SK-N-SH treated with all-trans-retinoic acid at 6 μM for 48 hours (cell line): ENCODE measurements at regions not wholly inside any gene's neighbourhood (a gene's known extent, or its start where the extent isn't known, plus 50 kb on each side); places are given as distances from the start of the nearest gene placed in this dataset.

Experiments used
- CSDC2 ChIP-seq: fragments of 250-450 bp; sonication (Bioruptor Pico); IDR thresholded peaks from 2 replicates; pipeline ENCODE4 v1.5.0; 2020; ENCODE audit warnings: mild to moderate bottlenecking, moderate library complexity
- ESRRG ChIP-seq: fragments of 250-450 bp; sonication (Bioruptor Pico); IDR thresholded peaks from 2 replicates; pipeline ENCODE4 v1.6.1; 2021; ENCODE audit warnings: mild to moderate bottlenecking
- GLIS3 ChIP-seq: fragments of 250-450 bp; sonication (Bioruptor Pico); IDR thresholded peaks from 2 replicates; pipeline ENCODE4 v1.5.0; 2020; ENCODE audit warnings: mild to moderate bottlenecking, moderate library complexity
- ISL1 ChIP-seq: fragments of 250-450 bp; sonication (Bioruptor Pico); IDR thresholded peaks from 2 replicates; pipeline ENCODE4 v2.1.2; 2022; ENCODE audit warnings: mild to moderate bottlenecking, moderate library complexity
- RARB ChIP-seq: fragments of 250-450 bp; sonication (Bioruptor Pico); IDR thresholded peaks from 2 replicates; pipeline ENCODE4 v1.8.0; 2021; ENCODE audit warnings: mild to moderate bottlenecking, moderate library complexity
- TOX ChIP-seq: fragments of 250-450 bp; sonication (Bioruptor Pico); IDR thresholded peaks from 2 replicates; pipeline ENCODE4 v1.8.0; 2021; ENCODE audit warnings: mild to moderate bottlenecking, moderate library complexity, borderline replicate concordance
- ZC3H10 ChIP-seq: fragments of 250-450 bp; sonication (Bioruptor Pico); IDR thresholded peaks from 2 replicates; pipeline ENCODE4 v1.5.1; 2021; ENCODE audit warnings: mild to moderate bottlenecking, moderate library complexity
- ZFP3 ChIP-seq: fragments of 250-450 bp; sonication (Bioruptor Pico); IDR thresholded peaks from 2 replicates; pipeline ENCODE4 v1.5.0; 2020; ENCODE audit warnings: mild to moderate bottlenecking, moderate library complexity
- ZFP30 ChIP-seq: fragments of 450-650 bp; formaldehyde crosslinking; IDR thresholded peaks from 2 replicates; pipeline ENCODE4 v1.5.0; 2022; ENCODE audit warnings: mild to moderate bottlenecking, moderate library complexity
- ZNF565 ChIP-seq: fragments of 450-650 bp; formaldehyde crosslinking; conservative IDR thresholded peaks from 2 replicates; pipeline ENCODE4 v1.5.0; 2020; ENCODE audit warnings: low read depth, mild to moderate bottlenecking, moderate library complexity
- ZNF70 ChIP-seq: fragments of 450-650 bp; formaldehyde crosslinking; IDR thresholded peaks from 2 replicates; pipeline ENCODE4 v1.5.0; 2020; ENCODE audit warnings: mild to moderate bottlenecking, moderate library complexity
- TF ChIP-seq, protein P1 (sequence below): fragments of 250-450 bp; sonication (Bioruptor Pico); IDR thresholded peaks from 2 replicates; pipeline ENCODE4 v1.8.0; 2021; ENCODE audit warnings: low read depth, mild to moderate bottlenecking, moderate library complexity, borderline replicate concordance
- TF ChIP-seq, protein P2 (sequence below): fragments of 250-450 bp; sonication (Bioruptor Pico); IDR thresholded peaks from 2 replicates; pipeline ENCODE4 v1.8.0; 2020; ENCODE audit warnings: mild to moderate bottlenecking, moderate library complexity, borderline replicate concordance
- TF ChIP-seq, protein P3 (sequence below): fragments of 250-450 bp; sonication (Bioruptor Pico); IDR thresholded peaks from 2 replicates; pipeline ENCODE4 v1.5.1; 2021; ENCODE audit warnings: mild to moderate bottlenecking, moderate library complexity

DNA sequence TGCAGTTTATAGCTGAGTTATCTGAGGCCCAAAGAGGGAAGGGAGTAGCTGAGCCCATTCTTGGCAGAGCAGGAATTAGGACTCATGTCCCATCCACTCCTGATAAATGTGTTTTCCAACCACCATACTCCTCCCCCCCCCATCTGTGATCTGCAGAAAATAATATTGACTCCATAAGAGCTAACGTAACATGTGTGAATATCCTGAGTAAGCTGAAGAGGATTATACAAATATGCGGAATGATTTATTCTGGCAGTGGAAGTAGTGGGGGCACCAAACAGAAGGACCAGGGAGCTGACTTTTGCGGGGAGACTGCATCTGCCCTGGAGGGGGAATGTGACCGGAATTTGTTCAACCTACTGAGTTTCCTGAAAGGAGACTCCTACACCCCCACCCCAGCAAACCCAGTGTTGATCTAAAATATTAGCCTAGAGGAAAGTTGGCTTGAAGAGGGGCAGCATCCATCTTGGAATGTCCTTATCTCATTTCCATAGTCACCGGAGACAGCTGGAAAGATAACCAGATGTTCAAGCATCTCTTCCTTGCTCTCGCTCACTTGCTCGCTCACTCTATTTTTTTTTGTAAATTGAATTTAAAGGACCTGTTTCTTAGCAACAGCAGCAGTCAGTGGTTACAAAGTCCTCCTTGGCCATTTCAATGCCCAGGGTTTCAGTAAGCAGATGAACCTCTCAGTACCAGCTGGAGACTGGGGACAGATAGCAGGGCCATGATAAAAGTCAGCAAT, 114.7 kb downstream of the RPS24 start:
- TF ChIP-seq ZFP30 (CRISPR knock-in tag) (no peak), ZNF565 (CRISPR knock-in tag) (no peak), TOX (CRISPR knock-in tag) (no peak), ISL1 (CRISPR knock-in tag) (no peak), CSDC2 (no peak), ZC3H10 (CRISPR knock-in tag) (no peak), ZFP3 (CRISPR knock-in tag) (no peak), GLIS3 (CRISPR knock-in tag) (no peak), ESRRG (CRISPR knock-in tag) (no peak), RARB (no peak), ZNF70 (CRISPR knock-in tag) (no peak)
- TF ChIP-seq, protein P1, sequence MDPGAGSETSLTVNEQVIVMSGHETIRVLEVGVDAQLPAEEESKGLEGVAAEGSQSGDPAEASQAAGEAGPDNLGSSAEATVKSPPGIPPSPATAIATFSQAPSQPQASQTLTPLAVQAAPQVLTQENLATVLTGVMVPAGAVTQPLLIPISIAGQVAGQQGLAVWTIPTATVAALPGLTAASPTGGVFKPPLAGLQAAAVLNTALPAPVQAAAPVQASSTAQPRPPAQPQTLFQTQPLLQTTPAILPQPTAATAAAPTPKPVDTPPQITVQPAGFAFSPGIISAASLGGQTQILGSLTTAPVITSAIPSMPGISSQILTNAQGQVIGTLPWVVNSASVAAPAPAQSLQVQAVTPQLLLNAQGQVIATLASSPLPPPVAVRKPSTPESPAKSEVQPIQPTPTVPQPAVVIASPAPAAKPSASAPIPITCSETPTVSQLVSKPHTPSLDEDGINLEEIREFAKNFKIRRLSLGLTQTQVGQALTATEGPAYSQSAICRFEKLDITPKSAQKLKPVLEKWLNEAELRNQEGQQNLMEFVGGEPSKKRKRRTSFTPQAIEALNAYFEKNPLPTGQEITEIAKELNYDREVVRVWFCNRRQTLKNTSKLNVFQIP (CRISPR knock-in tag), result no peak
- TF ChIP-seq, protein P2, sequence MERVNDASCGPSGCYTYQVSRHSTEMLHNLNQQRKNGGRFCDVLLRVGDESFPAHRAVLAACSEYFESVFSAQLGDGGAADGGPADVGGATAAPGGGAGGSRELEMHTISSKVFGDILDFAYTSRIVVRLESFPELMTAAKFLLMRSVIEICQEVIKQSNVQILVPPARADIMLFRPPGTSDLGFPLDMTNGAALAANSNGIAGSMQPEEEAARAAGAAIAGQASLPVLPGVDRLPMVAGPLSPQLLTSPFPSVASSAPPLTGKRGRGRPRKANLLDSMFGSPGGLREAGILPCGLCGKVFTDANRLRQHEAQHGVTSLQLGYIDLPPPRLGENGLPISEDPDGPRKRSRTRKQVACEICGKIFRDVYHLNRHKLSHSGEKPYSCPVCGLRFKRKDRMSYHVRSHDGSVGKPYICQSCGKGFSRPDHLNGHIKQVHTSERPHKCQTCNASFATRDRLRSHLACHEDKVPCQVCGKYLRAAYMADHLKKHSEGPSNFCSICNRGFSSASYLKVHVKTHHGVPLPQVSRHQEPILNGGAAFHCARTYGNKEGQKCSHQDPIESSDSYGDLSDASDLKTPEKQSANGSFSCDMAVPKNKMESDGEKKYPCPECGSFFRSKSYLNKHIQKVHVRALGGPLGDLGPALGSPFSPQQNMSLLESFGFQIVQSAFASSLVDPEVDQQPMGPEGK (CRISPR knock-in tag), result no peak
- TF ChIP-seq, protein P3, sequence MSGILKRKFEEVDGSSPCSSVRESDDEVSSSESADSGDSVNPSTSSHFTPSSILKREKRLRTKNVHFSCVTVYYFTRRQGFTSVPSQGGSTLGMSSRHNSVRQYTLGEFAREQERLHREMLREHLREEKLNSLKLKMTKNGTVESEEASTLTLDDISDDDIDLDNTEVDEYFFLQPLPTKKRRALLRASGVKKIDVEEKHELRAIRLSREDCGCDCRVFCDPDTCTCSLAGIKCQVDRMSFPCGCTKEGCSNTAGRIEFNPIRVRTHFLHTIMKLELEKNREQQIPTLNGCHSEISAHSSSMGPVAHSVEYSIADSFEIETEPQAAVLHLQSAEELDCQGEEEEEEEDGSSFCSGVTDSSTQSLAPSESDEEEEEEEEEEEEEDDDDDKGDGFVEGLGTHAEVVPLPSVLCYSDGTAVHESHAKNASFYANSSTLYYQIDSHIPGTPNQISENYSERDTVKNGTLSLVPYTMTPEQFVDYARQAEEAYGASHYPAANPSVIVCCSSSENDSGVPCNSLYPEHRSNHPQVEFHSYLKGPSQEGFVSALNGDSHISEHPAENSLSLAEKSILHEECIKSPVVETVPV (CRISPR knock-in tag), result no peak
